ENCODE measurements at regions not wholly inside any gene's neighbourhood (a gene's known extent, or its start where the extent isn't known, plus 50 kb on each side); places are given as distances from the start of the nearest gene placed in this dataset.

- TF ChIP-seq, protein P1, sequence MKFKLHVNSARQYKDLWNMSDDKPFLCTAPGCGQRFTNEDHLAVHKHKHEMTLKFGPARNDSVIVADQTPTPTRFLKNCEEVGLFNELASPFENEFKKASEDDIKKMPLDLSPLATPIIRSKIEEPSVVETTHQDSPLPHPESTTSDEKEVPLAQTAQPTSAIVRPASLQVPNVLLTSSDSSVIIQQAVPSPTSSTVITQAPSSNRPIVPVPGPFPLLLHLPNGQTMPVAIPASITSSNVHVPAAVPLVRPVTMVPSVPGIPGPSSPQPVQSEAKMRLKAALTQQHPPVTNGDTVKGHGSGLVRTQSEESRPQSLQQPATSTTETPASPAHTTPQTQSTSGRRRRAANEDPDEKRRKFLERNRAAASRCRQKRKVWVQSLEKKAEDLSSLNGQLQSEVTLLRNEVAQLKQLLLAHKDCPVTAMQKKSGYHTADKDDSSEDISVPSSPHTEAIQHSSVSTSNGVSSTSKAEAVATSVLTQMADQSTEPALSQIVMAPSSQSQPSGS (IDR thresholded peaks at IDR 0.05; ENCODE audit: low read length): no peak
- no peak for TF ChIP-seq HDAC2 (IDR thresholded peaks at IDR 0.05; ENCODE audit: borderline replicate concordance in 1 of 2, low read depth in 2 of 2, low read length in 2 of 2)
- no peak for TF ChIP-seq SIN3A (conservative IDR thresholded peaks at IDR 0.05 in 1 of 2, IDR thresholded peaks at IDR 0.05 in 1 of 2; ENCODE audit: low read depth in 1 of 2, low read length in 2 of 2)
- TF ChIP-seq SP1 (IDR thresholded peaks at IDR 0.05; ENCODE audit: low read depth, low read length): no peak
- no peak for TF ChIP-seq POU5F1 (IDR thresholded peaks at IDR 0.05; ENCODE audit: low read depth, low read length)
- TF ChIP-seq ATF3 (IDR thresholded peaks at IDR 0.05; ENCODE audit: insufficient read depth, low read depth, low read length): no peak
- no peak for TF ChIP-seq ZNF274 (IDR thresholded peaks at IDR 0.05; ENCODE audit: borderline replicate concordance, extremely low read depth, low read length)
Measured at GRCh38 chr16:73915140-73915539, 381.5 kb upstream of the PSMD7 start (continued).

All from H1 (cell line).